HUES6 (cell line): ENCODE measurements at regions not wholly inside any gene's neighbourhood (a gene's known extent, or its start where the extent isn't known, plus 50 kb on each side); places are given as distances from the start of the nearest gene placed in this dataset.

Source experiments
- H3K27ac ChIP-seq: 2 replicates; pipeline ENCODE4 v1.7.0; 2013; ENCODE audit warnings: low read depth, mild to moderate bottlenecking, low read length, inconsistent platforms
- H3K27me3 ChIP-seq: 2 replicates; pipeline ENCODE4 v1.6.1; 2013; ENCODE audit warnings: low read length; ENCODE audit not compliant: control insufficient read depth, insufficient read depth
- H3K36me3 ChIP-seq: 2 replicates; pipeline ENCODE4 v1.6.1; 2013; ENCODE audit warnings: low read length; ENCODE audit not compliant: control insufficient read depth, insufficient read depth
- H3K4me1 ChIP-seq: 2 replicates; pipeline ENCODE4 v1.6.1; 2013; ENCODE audit warnings: low read length; ENCODE audit not compliant: control insufficient read depth, insufficient read depth
- H3K4me3 ChIP-seq: 2 replicates; pipeline ENCODE4 v1.5.1; 2013; ENCODE audit warnings: low read depth, low read length
- H3K9ac ChIP-seq: one replicate; pipeline ENCODE4 v1.6.1; 2013; ENCODE audit warnings: mild to moderate bottlenecking, low read length
- H3K9me3 ChIP-seq: 2 replicates; pipeline ENCODE4 v1.6.1; 2013; ENCODE audit warnings: low read depth, low read length; ENCODE audit not compliant: control insufficient read depth, insufficient read depth

DNA sequence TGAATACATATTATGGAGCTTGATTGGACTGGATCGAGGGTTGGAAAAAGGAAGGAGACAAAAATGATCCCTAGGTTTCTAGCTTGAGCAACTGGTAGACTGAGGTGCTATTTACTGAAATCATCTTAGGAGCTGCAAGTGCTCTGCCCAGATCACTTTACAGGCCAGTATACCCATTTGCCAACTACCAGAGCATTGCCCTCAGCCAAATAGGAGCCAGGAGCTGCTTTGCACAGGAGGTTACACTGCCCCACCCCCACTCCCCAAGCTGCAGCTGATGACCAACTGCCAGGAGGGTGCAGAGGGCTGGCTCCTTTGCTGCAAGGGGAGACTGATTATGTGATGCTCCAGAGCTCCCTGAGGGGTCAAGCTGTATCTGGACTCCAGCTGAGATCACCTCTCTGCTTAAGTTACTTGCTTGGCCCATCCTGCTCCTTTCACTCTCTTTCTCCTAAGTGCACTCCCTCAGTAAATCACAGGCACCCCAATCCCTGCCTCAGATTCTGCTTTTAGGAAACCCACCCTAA is 275.4 kb downstream of the ZEB1 start:
- no peak overlapping the region for H3K27ac ChIP-seq
- H3K4me3 ChIP-seq = no peak overlapping the region
- peaks cover 4% of the 10 kb centered on the region; the same call in 1 of the 2 replicates for H3K9me3 ChIP-seq
- no peaks in the 10 kb centered on the region for H3K27me3 ChIP-seq
- H3K4me1 ChIP-seq = peaks cover 9% of the 10 kb centered on the region; the same call in 1 of the 2 replicates
- H3K9ac ChIP-seq = no peak overlapping the region
- H3K36me3 ChIP-seq = no peaks in the 10 kb centered on the region

DNA sequence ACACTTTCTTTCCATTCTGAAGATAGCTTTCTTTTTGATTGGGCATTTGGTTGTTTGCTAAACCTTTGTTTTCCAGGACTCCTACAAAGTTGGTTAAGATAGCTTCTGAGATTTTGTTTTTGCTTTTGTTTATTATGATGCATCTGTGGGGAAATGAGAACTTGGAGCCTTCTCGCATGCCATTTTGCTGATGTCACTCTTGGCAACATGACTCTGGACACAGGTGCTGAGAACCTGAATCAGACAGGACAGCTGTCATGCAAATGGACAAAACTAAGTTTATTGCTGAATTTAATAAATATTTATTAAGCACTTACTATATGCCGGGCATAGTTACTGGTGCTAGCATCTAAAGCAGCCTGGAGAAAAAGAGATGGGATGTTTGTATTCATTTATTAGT is 274.1 kb downstream of the ZEB1 start:
- Histone ChIP-seq H3K27ac (no peak overlapping the region), H3K4me1 (peaks cover 9% of the 10 kb centered on the region; the same call in 1 of the 2 replicates), H3K9me3 (peaks cover 4% of the 10 kb centered on the region; the same call in 1 of the 2 replicates), H3K27me3 (no peaks in the 10 kb centered on the region), H3K9ac (no peak overlapping the region), H3K4me3 (no peak overlapping the region), H3K36me3 (no peaks in the 10 kb centered on the region)

DNA sequence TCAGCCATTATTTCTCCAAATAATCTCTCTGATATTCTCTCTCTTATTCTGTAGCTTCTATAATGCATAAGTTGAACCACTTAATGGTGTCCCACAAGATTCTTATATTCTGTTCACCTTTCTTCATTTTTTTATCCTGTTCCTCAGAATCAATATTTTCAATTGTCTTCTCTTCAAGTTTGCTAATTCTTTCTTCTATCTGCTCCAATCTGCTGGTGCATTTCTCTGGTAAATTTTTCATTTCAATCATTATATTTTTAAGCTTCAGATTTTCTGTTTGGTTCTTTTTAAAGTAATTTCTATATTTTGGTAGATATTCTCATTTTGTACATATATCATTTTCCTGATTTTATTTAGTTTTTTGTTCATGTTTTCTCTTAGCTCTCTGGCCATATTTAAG is 272.6 kb downstream of the ZEB1 start:
- Histone ChIP-seq H3K4me1 (peaks cover 9% of the 10 kb centered on the region; the same call in 1 of the 2 replicates), H3K36me3 (no peaks in the 10 kb centered on the region), H3K9ac (no peak overlapping the region), H3K9me3 (peaks cover 16% of the 10 kb centered on the region), H3K27ac (no peak overlapping the region), H3K4me3 (no peak overlapping the region), H3K27me3 (no peaks in the 10 kb centered on the region)

DNA sequence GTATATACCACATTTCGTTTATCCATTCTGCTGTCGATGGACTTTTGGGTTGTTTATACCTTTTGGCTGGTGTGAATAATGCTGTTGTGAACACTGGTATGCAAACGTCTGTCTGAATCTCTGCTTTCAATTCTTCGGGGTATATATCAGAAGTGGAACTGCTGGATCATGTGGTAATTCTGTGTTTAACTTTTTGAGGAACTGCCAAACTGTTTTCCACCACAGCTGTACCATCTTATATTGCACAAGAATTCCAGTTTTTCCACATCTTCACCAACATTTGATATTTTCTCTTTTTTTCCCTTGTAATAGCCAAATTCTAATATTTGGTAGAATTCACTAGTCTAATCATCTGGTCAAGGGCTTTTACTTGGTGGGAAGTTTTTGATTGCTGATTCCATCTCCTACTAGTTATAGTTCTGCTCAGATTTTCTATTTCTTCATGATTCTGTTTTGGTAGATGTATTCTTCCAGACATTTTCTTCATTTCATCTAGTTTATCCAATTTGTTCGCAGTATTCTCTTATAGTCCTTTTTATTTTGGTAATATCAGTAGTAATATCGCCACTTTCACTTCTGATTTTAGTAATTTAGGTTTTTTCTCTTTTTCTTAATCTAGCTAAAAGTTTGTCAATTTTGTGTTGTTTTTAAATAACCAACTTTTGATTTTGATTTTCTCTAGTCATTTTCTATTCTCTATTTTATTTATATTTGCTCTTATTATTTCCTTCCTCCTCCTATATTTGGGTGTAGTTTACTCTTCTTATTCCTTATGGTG is 271.2 kb downstream of the ZEB1 start:
- Histone ChIP-seq H3K36me3 (no peaks in the 10 kb centered on the region), H3K4me3 (no peak overlapping the region), H3K9ac (no peak overlapping the region)

DNA sequence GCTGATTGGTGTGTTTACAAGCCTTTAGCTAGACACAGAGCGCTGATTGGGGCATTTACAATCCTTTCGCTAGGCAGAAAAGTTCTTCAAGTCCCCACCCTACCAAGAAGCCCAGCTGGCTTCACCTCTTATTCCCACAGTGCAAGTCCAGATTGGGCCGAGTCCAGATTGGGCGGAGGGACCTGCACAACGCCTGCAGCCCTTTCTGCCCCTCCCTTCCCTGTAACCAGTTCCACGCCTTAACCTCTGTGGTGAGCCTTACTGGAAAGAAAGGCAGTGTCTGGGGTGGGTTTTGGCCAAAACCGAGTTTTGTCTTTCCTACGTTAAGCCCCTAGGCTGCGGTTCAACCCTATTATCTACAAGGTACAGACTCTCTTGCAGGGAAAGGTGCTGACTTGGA is 268.7 kb downstream of the ZEB1 start:
- Histone ChIP-seq H3K9me3 (peaks cover 22% of the 10 kb centered on the region), H3K36me3 (no peaks in the 10 kb centered on the region), H3K27me3 (no peaks in the 10 kb centered on the region), H3K4me3 (no peak overlapping the region), H3K9ac (no peak overlapping the region), H3K27ac (no peak overlapping the region), H3K4me1 (peaks cover 21% of the 10 kb centered on the region; the same call in 1 of the 2 replicates)

More for the DNA sequence above, 271.2 kb downstream of the ZEB1 start:
- Histone ChIP-seq H3K9me3 (peaks cover 16% of the 10 kb centered on the region), H3K27ac (no peak overlapping the region), H3K27me3 (no peaks in the 10 kb centered on the region), H3K4me1 (peaks cover 9% of the 10 kb centered on the region; the same call in 1 of the 2 replicates)

DNA sequence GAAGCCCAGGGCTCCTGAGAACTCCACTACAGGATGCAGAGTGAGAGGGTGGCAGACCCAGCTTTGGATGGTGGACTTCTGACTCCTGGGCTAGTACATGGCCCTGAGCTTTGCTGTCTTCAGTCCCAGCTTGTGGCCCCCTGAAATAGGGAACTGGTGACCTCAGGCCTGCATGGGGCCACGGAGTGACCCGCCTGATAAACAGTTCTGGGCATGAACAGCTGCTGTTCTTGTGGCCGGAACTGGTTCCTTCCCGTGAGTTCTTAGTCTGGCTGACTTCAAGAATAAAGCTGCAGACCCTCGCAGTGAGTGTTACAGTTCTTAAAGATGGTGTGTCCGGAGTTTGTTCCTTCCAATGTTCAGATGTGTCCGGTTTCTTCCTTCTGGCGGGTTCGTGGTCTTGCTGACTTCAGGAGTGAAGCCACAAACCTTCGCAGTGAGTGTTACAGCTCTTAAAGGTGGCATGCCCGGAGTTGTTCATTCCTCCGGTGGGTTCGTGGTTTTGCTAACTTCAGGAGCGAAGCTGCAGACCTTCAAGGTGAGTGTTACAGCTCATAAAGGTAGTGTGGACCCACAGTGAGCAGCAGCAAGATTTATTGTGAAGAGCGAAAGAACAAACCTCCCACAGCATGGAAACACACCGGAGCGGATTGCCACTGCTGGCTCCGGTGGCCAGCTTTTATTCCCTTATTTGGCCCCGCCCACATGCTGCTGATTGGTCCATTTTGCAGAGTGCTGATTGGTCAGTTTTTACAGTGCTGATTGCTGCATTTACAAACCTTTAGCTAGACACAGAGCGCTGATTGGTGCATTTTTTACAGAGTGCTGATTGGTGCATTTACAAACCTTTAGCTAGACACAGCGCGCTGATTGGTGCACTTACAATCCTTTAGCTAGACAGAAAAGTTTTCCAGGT is 268.0 kb downstream of the ZEB1 start:
- H3K4me3 ChIP-seq = no peak overlapping the region
- no peaks in the 10 kb centered on the region for H3K27me3 ChIP-seq
- no peak overlapping the region for H3K9ac ChIP-seq
- peaks cover 20% of the 10 kb centered on the region for H3K9me3 ChIP-seq
- H3K27ac ChIP-seq = no peak overlapping the region
- H3K36me3 ChIP-seq = no peaks in the 10 kb centered on the region
- H3K4me1 ChIP-seq = peaks cover 27% of the 10 kb centered on the region; the same call in 1 of the 2 replicates

DNA sequence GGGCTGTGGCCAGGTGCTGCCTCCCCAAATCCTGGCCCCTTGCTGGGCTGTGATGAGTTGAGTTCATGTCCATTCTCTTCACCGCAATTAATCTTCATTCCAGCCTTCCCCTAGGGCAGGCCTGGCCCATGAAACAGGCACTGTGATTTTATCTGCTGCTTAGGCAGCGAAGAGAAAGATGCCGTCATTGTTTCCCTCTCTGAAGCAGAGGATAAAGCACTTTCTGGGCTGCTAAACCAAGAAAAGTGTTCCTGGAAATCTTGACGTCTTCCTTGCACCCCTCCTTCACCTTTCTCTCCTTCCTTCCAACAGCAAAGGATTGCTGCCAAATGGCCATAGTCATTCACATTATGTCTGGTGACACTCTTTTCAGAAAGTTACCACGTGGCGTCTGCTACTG is 265.9 kb downstream of the ZEB1 start:
- H3K36me3 ChIP-seq = no peaks in the 10 kb centered on the region
- H3K27me3 ChIP-seq = no peaks in the 10 kb centered on the region
- H3K9me3 ChIP-seq = peaks cover 18% of the 10 kb centered on the region
- no peak overlapping the region for H3K4me3 ChIP-seq
- no peak overlapping the region for H3K27ac ChIP-seq
- H3K4me1 ChIP-seq = peaks cover 27% of the 10 kb centered on the region; the same call in 1 of the 2 replicates
- H3K9ac ChIP-seq = no peak overlapping the region

DNA sequence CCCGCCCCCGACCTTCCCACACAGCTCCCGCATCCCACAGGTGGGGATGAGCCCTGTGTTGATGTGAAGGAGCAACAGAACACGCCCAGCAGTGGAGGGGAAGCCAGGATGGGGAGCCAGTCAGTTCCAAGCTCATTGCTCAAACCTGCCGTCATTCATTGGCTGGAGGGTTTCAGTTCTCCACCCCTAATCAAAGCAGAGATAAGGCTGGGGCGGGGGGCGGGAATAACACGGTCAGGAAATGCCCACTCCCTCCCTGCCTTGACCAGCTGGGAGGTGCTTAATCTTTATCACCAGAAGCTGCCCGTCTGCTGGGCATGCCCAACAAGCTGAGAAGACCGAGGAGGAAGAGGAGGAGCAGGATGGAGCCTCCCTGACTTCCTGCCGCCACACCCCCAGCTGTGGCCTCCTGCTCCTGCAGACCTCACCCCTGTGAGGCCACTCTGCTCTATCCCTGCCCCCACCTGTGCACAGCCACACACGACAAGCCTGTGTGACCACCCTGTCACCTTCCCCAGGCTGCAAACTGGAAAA is 265.1 kb downstream of the ZEB1 start:
- Histone ChIP-seq H3K27ac (no peak overlapping the region), H3K9ac (no peak overlapping the region), H3K4me1 (peaks cover 27% of the 10 kb centered on the region; the same call in 1 of the 2 replicates), H3K9me3 (peaks cover 18% of the 10 kb centered on the region), H3K27me3 (no peaks in the 10 kb centered on the region), H3K4me3 (no peak overlapping the region), H3K36me3 (no peaks in the 10 kb centered on the region)

DNA sequence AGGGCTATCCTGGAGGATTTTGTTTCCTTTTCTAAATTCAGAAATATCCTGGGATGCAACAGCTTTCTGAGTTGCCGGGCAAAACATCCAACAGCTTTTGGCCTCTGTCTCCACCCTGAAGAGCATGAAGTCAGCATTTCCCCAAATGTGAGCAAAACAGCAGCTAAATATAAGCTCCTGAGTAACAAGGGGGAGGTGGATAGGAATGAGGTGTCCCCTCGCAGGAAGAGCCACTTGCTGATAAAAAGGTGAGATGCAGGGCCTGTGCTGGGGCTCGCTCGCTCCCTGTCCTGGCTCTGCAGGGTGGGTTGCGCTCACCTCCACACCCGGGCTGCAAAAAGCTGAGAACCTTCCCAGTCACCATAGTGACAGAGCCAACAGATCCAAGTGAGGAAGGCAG is 264.3 kb downstream of the ZEB1 start:
- Histone ChIP-seq H3K4me1 (peaks cover 27% of the 10 kb centered on the region; the same call in 1 of the 2 replicates), H3K4me3 (no peak overlapping the region), H3K9ac (no peak overlapping the region), H3K36me3 (no peaks in the 10 kb centered on the region), H3K27me3 (no peaks in the 10 kb centered on the region), H3K27ac (no peak overlapping the region), H3K9me3 (peaks cover 21% of the 10 kb centered on the region)

DNA sequence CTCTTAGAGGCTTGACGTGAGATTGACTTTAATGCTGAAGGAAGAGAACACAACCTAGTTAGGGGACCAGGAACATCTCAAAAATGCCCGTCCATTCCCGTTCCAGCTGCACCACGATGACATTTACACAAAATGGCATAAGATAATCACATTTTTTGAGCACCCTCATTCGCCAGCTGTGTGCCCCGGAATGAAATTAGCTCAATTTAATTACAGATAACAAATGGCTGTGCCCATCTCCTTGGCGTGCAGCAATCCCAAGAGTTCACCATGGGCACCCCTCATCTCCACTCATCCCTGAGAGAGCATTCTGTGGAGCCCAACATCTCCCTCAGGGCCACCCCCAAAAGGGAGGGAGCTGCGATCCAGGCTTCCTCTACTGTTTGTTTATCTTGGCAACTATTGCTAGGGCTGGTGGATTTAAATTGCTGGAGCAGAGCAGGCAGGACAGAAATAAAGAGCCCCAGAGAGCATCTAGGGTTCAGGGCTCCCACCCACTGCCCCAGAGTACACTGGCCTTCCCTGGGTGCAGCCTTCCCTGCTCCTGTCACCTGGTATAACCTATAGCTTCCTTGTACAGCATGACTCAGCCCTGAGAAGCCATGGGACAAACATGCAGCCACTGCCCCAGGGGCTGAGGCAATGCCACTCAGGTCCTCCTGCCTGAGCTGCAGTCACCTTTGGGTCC is 263.5 kb downstream of the ZEB1 start:
- H3K27ac ChIP-seq = no peak overlapping the region
- no peaks in the 10 kb centered on the region for H3K27me3 ChIP-seq
- H3K4me3 ChIP-seq = no peak overlapping the region
- no peaks in the 10 kb centered on the region for H3K36me3 ChIP-seq
- H3K9me3 ChIP-seq = peaks cover 18% of the 10 kb centered on the region
- peak overlapping the region; percentile 27 for H3K9ac ChIP-seq
- peaks cover 27% of the 10 kb centered on the region; the same call in 1 of the 2 replicates for H3K4me1 ChIP-seq
